Progenitor cell of endocrine pancreas (in vitro differentiated cells): ENCODE measurements at regions not wholly inside any gene's neighbourhood (a gene's known extent, or its start where the extent isn't known, plus 50 kb on each side); places are given as distances from the start of the nearest gene placed in this dataset.

Source experiments
- DNase-seq: peaks from one replicate; pipeline ENCODE4 v3.0.0; 2021; ENCODE audit warnings: low spot score; ENCODE audit not compliant: unreplicated experiment
- H3K27ac Mint-ChIP-seq: 2 replicates; pipeline ENCODE4 v1.8.0; 2021; ENCODE audit warnings: mild to moderate bottlenecking, moderate library complexity, mixed read lengths
- H3K27me3 Mint-ChIP-seq: 2 replicates; pipeline ENCODE4 v1.8.0; 2021; ENCODE audit warnings: mixed read lengths
- H3K36me3 Mint-ChIP-seq: 2 replicates; pipeline ENCODE4 v1.8.0; 2022; ENCODE audit warnings: mixed read lengths; ENCODE audit not compliant: insufficient read depth
- H3K4me1 Mint-ChIP-seq: 2 replicates; pipeline ENCODE4 v1.8.0; 2021; ENCODE audit warnings: low read depth, mixed read lengths
- H3K4me3 Mint-ChIP-seq: 2 replicates; pipeline ENCODE4 v1.8.0; 2021; ENCODE audit warnings: low read depth, mild to moderate bottlenecking, moderate library complexity, mixed read lengths
- H3K9me3 Mint-ChIP-seq: 2 replicates; pipeline ENCODE4 v1.8.0; 2021; ENCODE audit warnings: low read depth, mixed read lengths
- CTCF ChIP-seq: fragments of 200-600 bp; sonication (generic); IDR thresholded peaks from one replicate; pipeline ENCODE4 v1.5.0; 2021; ENCODE audit warnings: antibody characterized with exemption, mild to moderate bottlenecking; ENCODE audit not compliant: unreplicated experiment

- H3K4me1 Mint-ChIP-seq = no peaks in the 10 kb centered on the region
- peaks cover 2% of the 10 kb centered on the region for H3K36me3 Mint-ChIP-seq
- no peak overlapping the region for H3K4me3 Mint-ChIP-seq
- no peak for DNase-seq
- H3K9me3 Mint-ChIP-seq = peaks cover 18% of the 10 kb centered on the region
- no peak for TF ChIP-seq CTCF
- H3K27me3 Mint-ChIP-seq = no peaks in the 10 kb centered on the region
- H3K27ac Mint-ChIP-seq = no peak overlapping the region
These were observed 565.2 kb upstream of the STXBP6 start for GRCh38 chr14:25615174-25615573.

GRCh38 chr14:25607192-25607591, 557.2 kb upstream of the STXBP6 start:
- Mint-ChIP-seq H3K27ac (no peak overlapping the region), H3K4me1 (no peaks in the 10 kb centered on the region), H3K4me3 (no peak overlapping the region), H3K27me3 (no peaks in the 10 kb centered on the region), H3K36me3 (no peaks in the 10 kb centered on the region), H3K9me3 (peaks cover 9% of the 10 kb centered on the region)
- no peak for TF ChIP-seq CTCF
- no peak for DNase-seq

GRCh38 chr14:25602106-25602505, 552.2 kb upstream of the STXBP6 start:
- H3K27ac Mint-ChIP-seq = no peak overlapping the region
- no peak for DNase-seq
- peaks cover 17% of the 10 kb centered on the region for H3K9me3 Mint-ChIP-seq
- no peaks in the 10 kb centered on the region for H3K36me3 Mint-ChIP-seq
- no peak overlapping the region for H3K4me3 Mint-ChIP-seq
- H3K27me3 Mint-ChIP-seq = no peaks in the 10 kb centered on the region
- no peak for TF ChIP-seq CTCF
- no peaks in the 10 kb centered on the region for H3K4me1 Mint-ChIP-seq

- no peak for DNase-seq
- no peaks in the 10 kb centered on the region for H3K36me3 Mint-ChIP-seq
- H3K9me3 Mint-ChIP-seq = peaks cover 19% of the 10 kb centered on the region
- no peaks in the 10 kb centered on the region for H3K4me1 Mint-ChIP-seq
- H3K27ac Mint-ChIP-seq = no peak overlapping the region
- H3K4me3 Mint-ChIP-seq = no peak overlapping the region
- TF ChIP-seq CTCF = no peak
- no peaks in the 10 kb centered on the region for H3K27me3 Mint-ChIP-seq
These were observed 538.8 kb upstream of the STXBP6 start for GRCh38 chr14:25588751-25589150.

GRCh38 chr14:25574628-25575325, 524.8 kb upstream of the STXBP6 start:
- H3K27me3 Mint-ChIP-seq = no peaks in the 10 kb centered on the region
- H3K27ac Mint-ChIP-seq = no peak overlapping the region
- H3K4me1 Mint-ChIP-seq = no peaks in the 10 kb centered on the region

More at GRCh38 chr14:25574628-25575325, 524.8 kb upstream of the STXBP6 start:
- no peak for DNase-seq
- Mint-ChIP-seq H3K36me3 (no peaks in the 10 kb centered on the region), H3K4me3 (no peak overlapping the region), H3K9me3 (no peaks in the 10 kb centered on the region)
- no peak for TF ChIP-seq CTCF
